ENCODE measurements at regions not wholly inside any gene's neighbourhood (a gene's known extent, or its start where the extent isn't known, plus 50 kb on each side); places are given as distances from the start of the nearest gene placed in this dataset.

- no peak for TF ChIP-seq CTCF (IDR thresholded peaks at IDR 0.05; ENCODE audit: low read depth, low read length)
- no peak overlapping the region for H3K4me3 ChIP-seq (ENCODE audit: low read depth, low read length)
Observed at GRCh38 chr3:8103954-8104353, 397.7 kb upstream of the LMCD1 start.

GRCh38 chr3:8106921-8107320, 394.7 kb upstream of the LMCD1 start:
- no peak overlapping the region for H3K4me3 ChIP-seq (ENCODE audit: low read depth, low read length)
- TF ChIP-seq CTCF (IDR thresholded peaks at IDR 0.05; ENCODE audit: low read depth, low read length): no peak

- no peak overlapping the region for H3K4me3 ChIP-seq (ENCODE audit: low read depth, low read length)
- no peak for TF ChIP-seq CTCF (IDR thresholded peaks at IDR 0.05; ENCODE audit: low read depth, low read length)
Observed at GRCh38 chr3:8110966-8111798, 390.4 kb upstream of the LMCD1 start.

- TF ChIP-seq CTCF (IDR thresholded peaks at IDR 0.05; ENCODE audit: low read depth, low read length): no peak
- no peak overlapping the region for H3K4me3 ChIP-seq (ENCODE audit: low read depth, low read length)
Observed at GRCh38 chr3:8112587-8112986, 389.0 kb upstream of the LMCD1 start.

- TF ChIP-seq CTCF (IDR thresholded peaks at IDR 0.05; ENCODE audit: low read depth, low read length): no peak
- H3K4me3 ChIP-seq (ENCODE audit: low read depth, low read length): no peak overlapping the region
Observed at GRCh38 chr3:8113626-8114025, 388.0 kb upstream of the LMCD1 start.

GRCh38 chr3:8128686-8129085, 372.9 kb upstream of the LMCD1 start:
- TF ChIP-seq CTCF (IDR thresholded peaks at IDR 0.05; ENCODE audit: low read depth, low read length): no peak
- no peak overlapping the region for H3K4me3 ChIP-seq (ENCODE audit: low read depth, low read length)

- TF ChIP-seq CTCF (IDR thresholded peaks at IDR 0.05; ENCODE audit: low read depth, low read length): no peak
- no peak overlapping the region for H3K4me3 ChIP-seq (ENCODE audit: low read depth, low read length)
Observed at GRCh38 chr3:8136553-8136952, 365.1 kb upstream of the LMCD1 start.
